Activated T-cell treated with anti-CD3 and anti-CD28 coated beads, Interleukin-2, amount 50 U/mL, for 1 hour (primary cell): ENCODE measurements at regions not wholly inside any gene's neighbourhood (a gene's known extent, or its start where the extent isn't known, plus 50 kb on each side); places are given as distances from the start of the nearest gene placed in this dataset.

Experiments
- DNase-seq: peaks from one replicate; pipeline ENCODE4 v3.0.0-alpha.2; 2020

- DNase-seq, result no peak
Measured at GRCh38 chr18:22628795-22629510, 211.2 kb upstream of the CTAGE1 start.

DNA sequence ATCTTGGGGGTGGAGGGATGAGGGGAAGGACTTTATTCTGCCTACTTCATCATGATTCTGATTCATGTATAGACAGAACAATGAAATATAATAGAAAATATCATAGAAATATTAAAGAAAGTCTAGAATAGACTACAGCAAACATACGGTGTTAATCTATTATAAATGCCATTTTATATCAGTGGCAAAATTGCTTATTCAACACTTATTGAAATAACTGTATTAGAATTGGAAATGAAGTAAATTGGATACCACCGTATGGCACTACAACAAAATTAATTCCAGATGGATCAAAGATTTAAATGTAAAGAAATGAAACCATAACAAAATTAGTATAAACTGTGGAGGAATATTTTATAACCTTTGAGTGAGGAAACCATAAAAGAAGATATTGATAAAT is 213.3 kb upstream of the CTAGE1 start:
- DNase-seq, result no peak

DNA sequence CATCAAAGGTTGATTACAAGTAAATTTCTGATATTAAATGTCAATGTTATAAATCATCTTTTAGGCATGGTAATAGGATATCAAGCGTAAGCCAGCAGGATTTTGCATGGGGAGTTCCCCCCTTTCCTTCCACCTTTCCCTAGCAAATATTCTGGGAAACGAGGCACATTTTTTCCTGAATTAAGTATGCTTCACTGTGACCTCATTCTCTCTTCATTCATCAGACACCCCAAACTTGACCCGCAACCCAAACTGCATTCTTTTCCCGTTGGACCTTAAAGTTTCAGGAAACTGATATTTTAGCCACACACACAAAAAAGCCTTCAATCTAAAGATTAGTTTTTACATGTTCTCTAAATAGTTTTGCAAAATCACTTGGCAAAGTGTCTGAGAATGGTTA is 214.5 kb upstream of the CTAGE1 start:
- no peak for DNase-seq

- DNase-seq, result no peak
Measured at GRCh38 chr18:22634464-22634863, 216.7 kb upstream of the CTAGE1 start.

DNA sequence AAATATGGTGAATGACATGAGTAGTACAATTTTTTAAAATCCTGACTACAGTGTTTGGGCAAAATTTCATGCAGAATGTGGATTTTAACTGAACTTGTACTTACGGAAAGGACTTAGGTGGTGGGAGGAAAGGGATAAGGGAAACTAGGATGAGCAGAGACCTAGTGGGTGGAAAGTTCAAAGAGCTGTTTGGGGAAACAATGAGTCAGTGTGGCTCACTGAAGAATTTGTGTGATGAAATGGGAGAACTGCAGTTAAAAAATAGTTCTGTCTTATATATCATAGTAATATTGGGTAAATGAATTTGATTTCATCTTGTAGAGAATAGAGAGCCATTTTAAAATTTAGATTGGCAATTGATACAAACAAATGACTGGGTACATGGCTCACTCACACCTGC is 220.1 kb upstream of the CTAGE1 start:
- no peak for DNase-seq

- DNase-seq, result no peak
Measured at GRCh38 chr18:22639026-22639463, 221.3 kb upstream of the CTAGE1 start.

DNA sequence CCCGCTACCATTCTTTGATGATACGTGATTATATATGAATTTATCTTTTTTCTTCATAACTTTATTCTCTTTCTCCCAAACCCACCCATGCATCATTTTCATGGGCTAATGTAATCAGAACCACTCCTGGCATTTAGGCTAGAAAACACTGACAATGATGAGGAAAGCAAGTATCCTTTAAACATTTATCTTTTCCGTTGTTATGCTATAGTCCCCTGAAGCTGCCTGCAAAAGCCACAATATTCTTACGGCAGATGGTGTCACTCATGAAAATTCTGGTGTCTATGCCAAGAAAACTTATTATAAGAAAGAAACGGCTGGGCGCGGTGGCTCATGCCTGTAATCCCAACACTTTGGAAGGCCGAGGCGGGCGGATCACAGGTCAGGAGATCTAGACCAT is 221.8 kb upstream of the CTAGE1 start:
- no peak for DNase-seq

- DNase-seq, result no peak
Measured at GRCh38 chr18:22640281-22640842, 222.6 kb upstream of the CTAGE1 start.

- DNase-seq, result no peak
Measured at GRCh38 chr18:22641958-22642357, 224.2 kb upstream of the CTAGE1 start.

DNA sequence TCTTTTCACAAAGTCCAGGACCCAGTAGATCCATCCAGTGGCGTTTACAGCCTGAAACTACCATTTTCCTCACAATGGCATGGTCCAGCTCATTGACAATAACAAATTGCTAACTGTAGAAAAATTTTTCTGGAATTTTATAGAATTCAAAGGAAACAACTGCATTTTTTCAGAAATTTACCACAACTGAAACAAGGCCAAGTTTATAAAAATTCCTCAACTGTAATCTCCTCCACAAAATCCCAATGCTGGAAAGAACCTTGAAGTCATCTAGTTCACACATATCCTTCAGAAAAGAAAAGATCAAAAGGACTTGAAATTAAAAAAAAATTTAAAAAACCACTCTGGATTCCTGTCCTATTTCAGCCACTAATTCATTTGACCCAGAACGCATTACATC is 226.0 kb upstream of the CTAGE1 start:
- DNase-seq, result no peak

DNA sequence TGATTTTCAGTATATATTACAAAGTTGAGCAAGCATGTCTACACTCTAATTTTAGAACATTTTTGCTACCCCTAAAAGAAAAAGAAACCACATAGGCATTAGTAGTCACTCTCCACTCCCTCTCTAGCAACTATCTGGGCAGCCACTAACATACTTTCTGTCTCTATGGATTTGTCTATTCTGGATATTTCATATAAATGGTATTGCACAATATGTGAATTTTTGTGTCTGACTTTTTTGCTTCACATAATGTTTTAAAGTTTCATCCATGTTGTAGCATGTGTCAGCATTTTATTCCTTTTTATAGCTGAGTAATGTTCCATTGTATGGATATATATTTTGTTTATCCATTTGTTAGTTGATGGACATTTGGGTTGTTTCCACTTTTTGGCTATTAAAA is 232.5 kb upstream of the CTAGE1 start:
- DNase-seq, result no peak

DNA sequence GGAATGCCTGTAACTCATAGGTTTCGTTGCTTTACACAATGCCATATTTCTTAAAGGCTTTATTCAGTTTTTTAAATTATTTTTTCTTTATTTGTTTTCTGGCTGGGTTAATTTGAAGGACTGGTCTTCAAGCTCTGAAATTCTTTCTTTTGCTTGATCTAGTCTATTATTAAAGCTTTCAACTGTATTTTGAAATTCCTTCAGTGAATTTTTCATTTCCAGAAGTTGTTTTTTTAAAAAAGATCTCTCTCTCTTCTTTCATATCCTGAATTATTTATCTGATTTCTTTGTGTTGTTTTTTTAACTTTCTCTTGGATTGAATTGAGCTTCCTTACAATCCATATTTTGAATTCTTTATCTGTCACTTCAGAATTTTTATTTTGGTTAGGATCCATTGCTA is 239.9 kb upstream of the CTAGE1 start:
- DNase-seq, result no peak

DNA sequence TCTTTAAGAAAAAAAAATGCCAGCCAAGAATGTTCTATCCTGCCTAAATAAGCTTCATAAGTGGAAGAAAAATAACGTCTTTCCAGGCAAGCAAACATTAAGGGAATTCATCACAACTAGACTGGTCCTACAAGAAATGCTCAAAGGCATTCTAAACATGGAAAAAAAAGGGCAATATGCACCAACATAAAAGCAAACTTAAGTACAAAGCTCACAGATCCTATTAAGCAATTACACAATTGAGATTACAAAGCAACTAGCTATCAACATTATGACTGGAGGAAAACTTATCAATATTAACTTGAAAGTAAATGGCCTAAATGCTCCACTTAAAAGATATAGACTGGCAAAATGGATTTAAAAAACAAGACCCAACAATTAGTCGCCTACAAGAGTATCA is 240.6 kb upstream of the CTAGE1 start:
- no peak for DNase-seq

DNA sequence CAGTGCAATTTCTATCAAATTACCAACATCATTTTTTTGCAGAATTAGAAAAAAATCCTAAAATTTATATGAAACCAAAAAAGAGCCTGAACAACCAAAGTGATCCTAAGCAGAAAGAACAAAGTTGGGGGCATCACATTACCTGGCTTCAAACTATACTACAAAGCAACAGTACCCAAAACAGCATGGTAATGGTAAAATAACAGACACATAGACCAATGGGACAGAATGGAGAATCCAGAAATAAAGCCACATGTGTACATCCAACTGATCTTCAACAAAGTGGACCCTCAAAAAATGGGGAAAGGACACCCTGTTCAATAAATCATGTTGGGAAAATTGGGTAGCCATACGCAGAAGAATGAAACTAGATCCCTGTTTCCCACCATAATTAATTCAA is 245.7 kb upstream of the CTAGE1 start:
- no peak for DNase-seq

- DNase-seq, result no peak
Measured at GRCh38 chr18:22666411-22666940, 248.8 kb upstream of the CTAGE1 start.

DNA sequence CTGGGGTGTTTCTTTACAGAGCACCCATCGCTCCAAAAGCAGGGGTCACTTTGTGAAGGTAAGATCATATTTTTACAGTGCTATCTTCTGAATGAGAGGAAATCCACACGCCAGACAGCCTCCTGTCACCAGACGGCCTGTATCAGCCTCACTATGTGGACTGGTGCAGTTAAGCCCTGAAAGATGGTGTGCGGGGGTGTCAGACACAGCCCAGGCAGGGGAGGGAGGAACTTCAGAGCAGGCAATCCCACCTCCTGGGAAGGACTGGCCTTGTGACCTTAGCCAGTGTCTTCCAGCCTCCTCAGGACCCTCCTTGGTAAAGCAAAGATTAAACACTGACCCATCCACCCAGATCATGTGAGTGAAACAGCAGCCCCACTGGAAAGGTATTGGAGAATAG is 249.4 kb upstream of the CTAGE1 start:
- DNase-seq, result no peak

DNA sequence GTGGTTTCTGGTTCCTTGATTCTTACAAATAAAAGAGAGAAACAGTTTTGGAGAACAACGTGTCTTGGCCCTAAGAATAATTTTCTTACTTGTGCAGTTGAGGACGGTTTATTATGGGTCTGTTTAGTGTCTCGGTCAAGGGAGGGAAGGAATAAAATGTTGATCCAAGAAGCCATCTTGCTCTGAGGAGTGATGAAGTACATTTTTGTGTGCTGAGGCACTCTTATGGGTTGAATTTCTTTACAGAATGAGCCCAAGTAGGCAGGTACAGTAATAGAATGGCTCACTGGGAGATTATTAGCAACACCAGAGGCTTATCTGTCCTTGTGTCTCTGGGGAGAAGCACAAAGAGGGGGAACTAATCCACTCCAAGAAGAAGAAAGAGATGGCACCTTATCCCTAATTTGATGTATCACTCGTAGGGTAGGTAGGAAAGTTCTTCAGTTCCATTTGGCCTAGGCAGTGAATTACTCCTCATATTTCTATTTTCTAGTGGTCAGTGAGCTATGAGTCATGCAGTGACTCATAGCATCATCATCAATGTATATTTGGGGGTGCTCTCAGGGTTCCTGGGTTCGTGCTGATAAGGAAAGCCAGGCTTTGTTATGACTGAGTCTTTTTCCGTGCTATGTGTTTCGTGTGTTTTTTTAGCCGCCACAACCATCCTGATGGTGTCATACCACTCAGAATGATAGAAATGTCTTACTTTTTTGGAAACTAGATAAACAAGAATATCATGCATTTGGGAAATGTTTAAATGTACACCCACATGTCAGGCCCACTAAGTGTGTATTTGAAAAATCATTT is 250.1 kb upstream of the CTAGE1 start:
- DNase-seq, result no peak

- no peak for DNase-seq
Measured at GRCh38 chr18:22668496-22668895, 250.8 kb upstream of the CTAGE1 start.

GRCh38 chr18:22670914-22671313 is 253.2 kb upstream of the CTAGE1 start:
- DNase-seq, result no peak

GRCh38 chr18:22673182-22673862 is 255.6 kb upstream of the CTAGE1 start:
- DNase-seq, result no peak

GRCh38 chr18:22674272-22674671 is 256.6 kb upstream of the CTAGE1 start:
- no peak for DNase-seq

DNA sequence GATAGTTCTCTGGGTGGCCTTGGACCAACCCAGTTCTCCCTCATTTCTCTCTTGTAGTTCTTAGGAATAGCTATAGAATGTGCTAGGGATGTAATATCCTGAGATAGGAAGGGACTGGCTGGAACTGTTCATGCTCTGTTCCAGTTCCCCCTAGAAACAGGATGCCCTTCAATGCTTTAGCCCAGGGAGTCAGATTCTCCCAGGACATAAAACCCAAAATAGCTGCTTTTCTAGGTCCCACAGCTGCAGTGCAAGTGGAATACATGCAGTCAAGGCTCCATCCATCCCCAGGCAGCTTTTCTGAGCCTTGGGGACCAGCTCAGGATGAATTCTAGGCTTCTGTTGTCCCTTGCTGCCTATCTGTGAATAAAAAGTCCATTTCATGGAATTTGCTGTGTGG is 257.3 kb upstream of the CTAGE1 start:
- DNase-seq, result no peak

DNA sequence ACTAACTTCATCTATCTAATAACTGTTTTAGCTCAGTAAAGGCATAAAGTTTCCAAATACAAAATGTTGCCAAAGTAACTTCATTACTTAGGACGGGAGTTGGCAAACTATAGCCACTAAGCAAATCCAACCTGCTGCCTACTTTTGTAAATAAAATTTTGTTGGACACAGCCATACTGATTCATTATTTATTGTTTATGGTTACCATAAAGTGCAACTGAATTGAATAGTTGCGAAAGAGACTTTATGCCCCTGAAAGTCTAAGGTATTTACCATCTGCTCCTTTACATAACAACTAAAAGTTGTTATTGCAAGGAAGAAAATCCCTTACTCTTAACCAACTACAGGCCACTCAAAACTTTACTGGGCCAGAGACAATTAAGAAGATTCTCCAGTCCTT is 256.7 kb upstream of the RBBP8 start:
- no peak for DNase-seq
